AG04449 (cell line): ENCODE measurements at regions not wholly inside any gene's neighbourhood (a gene's known extent, or its start where the extent isn't known, plus 50 kb on each side); places are given as distances from the start of the nearest gene placed in this dataset.

ENCODE experiments used
- CTCF ChIA-PET: fragments of 350-600 bp; formaldehyde crosslinking; extraction: SDS; loops from one replicate; lab custom pipeline; 2021; ENCODE audit warnings: antibody characterized with exemption; lab: Yijun Ruan, JAX
- POLR2A ChIA-PET: fragments of 400-600, 350-600 bp; formaldehyde crosslinking; extraction: SDS; loops from one replicate; lab custom pipeline; 2020; ENCODE audit warnings: antibody characterized with exemption, inconsistent platforms; lab: Yijun Ruan, JAX
- DNase-seq: peaks from one replicate; pipeline ENCODE4 v3.0.0-alpha.2; 2010; ENCODE audit warnings: low read depth, low spot score
- H3K4me3 ChIP-seq: 2 replicates; pipeline ENCODE4 v1.5.1; 2011; ENCODE audit warnings: low read depth, mild to moderate bottlenecking, control low read depth, low read length
- TF ChIP-seq, protein P1 (sequence below): IDR thresholded peaks from one replicate; pipeline ENCODE4 v1.5.1; 2011; ENCODE audit warnings: mild to moderate bottlenecking, moderate library complexity, low read length, control low read depth, inconsistent platforms; ENCODE audit not compliant: insufficient read depth; ENCODE audit errors: missing control alignments

DNA sequence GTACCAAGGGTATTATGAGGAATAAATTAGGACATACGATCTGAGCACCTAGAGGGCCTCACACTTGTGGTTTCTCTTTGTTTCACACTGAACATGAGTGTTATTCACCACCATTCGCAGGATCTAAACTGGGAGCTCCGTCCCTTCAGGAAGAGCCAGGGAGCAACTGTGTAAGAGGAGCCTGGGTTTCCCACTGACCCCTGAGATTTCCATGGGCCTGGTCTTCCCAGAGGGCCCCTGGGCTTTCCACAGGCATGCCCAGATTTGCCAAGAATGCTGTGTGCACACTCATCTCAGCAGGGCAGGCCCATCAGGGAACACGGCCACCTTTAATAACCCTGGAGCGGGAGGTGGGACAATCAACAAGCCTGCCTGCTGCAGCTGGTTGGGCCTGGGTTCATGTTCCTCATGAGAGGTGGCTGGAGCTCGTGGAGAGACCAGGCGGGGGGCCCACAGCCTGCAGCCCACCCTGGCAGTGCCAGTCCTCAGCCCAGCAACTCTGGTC is 416.8 kb upstream of the MYT1L start:
- ChIA-PET CTCF (no interaction called here), POLR2A (no interaction called here)
- H3K4me3 ChIP-seq: no peak overlapping the region
- no peak for DNase-seq
- TF ChIP-seq, protein P1, sequence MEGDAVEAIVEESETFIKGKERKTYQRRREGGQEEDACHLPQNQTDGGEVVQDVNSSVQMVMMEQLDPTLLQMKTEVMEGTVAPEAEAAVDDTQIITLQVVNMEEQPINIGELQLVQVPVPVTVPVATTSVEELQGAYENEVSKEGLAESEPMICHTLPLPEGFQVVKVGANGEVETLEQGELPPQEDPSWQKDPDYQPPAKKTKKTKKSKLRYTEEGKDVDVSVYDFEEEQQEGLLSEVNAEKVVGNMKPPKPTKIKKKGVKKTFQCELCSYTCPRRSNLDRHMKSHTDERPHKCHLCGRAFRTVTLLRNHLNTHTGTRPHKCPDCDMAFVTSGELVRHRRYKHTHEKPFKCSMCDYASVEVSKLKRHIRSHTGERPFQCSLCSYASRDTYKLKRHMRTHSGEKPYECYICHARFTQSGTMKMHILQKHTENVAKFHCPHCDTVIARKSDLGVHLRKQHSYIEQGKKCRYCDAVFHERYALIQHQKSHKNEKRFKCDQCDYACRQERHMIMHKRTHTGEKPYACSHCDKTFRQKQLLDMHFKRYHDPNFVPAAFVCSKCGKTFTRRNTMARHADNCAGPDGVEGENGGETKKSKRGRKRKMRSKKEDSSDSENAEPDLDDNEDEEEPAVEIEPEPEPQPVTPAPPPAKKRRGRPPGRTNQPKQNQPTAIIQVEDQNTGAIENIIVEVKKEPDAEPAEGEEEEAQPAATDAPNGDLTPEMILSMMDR: no peak

DNA sequence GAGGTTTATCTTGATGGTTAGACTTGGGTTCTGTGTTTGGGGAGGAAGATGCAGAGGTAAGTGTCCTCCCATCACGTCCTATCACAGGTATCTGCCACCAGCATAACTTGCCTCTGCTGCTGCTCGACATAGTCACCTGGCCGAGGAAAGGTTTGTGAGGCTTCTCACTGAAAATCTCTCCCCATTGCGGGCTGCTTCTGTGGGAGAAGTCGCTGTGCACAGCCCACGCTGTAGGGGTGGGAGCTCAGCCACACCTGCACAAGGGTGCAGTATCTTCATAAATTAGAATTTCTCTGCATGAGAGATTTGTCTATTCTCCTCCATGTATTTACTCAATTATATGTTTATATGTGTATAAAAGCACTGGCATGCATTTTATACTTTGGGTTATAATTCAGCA is 415.7 kb upstream of the MYT1L start:
- no peak overlapping the region for H3K4me3 ChIP-seq
- ChIA-PET POLR2A (no interaction called here), CTCF (no interaction called here)
- no peak for DNase-seq
- TF ChIP-seq, protein P1: no peak

DNA sequence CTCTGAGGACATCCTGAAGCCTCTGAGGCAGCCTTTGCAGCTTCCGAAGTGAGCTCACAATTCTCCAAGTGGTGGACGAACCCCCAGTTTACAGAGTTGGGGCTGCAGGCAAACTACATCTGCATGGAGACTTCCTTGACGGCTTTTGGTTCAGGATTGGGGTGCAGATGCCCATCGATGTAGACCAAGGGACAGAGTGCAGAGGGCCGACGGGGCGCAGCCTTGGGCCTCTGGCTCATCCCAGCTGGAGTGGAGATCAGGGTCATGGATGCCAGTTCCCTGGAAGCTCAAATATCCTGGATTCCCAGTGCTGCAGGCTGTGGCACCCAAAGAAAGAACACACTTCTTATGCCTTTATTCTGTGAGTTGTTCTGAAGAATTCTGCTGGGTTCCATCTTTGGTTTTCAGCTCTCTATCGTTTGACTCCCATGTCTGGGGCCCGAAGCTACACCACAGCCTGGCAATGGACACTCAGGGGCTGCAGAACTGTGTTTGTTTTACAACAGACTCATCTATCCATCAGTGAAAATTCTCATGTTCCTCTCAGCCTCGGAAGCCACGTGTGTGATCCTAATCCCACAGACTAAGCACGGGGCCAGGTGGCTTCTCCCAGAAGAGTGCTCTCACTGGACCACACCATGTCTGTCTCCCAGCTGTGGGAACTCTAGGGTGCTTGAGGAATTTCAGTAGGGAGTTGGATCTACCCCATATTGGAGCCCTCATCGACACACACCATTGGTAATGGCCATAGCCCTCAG is 414.1 kb upstream of the MYT1L start:
- TF ChIP-seq, protein P1: no peak
- CTCF ChIA-PET: no interaction called here

DNA sequence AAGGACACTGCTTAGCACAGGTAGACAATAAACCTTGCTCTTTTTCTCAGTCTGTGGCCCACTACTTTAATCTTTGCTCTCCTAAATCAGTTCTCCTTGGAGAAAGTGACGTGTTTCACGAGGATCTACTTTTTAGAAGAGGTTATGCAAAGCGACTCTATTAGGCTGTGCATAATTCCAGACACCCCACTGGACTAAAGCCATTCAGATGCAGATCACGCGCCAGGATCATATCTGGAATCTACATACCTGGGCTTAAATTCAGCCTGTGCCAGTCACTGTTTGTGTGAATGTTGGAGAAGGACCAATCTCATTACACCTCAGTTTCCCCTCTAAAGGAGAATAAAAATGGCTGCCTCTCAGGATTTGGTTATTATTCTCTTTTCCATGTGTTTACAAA is 413.0 kb upstream of the MYT1L start:
- ChIA-PET CTCF (no interaction called here), POLR2A (no interaction called here)
- H3K4me3 ChIP-seq: no peak overlapping the region
- DNase-seq: no peak
- TF ChIP-seq, protein P1: no peak

More for the DNA sequence above, 414.1 kb upstream of the MYT1L start:
- H3K4me3 ChIP-seq: no peak overlapping the region
- DNase-seq: no peak
- POLR2A ChIA-PET: no interaction called here

DNA sequence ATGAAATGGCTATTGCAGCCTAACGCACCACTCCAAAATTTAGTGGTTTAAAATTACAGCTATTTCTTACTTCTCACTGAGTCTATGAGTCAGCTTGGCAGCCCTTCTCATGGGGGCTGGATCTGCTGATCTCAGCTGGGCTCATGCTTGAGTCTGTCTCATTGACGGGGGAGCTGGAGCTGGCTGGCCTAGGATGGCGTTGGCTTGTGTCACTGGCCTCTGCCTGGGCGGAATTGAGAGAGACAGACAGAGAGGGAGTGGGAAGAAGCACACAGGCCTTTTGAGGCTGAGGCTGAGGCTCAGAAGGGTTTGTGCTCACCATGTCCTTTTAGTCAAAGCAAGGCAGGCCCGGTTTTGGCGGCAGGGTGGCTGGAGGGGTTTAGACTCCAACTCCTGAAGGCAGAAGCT is 412.1 kb upstream of the MYT1L start:
- ChIA-PET CTCF (no interaction called here), POLR2A (no interaction called here)

DNA sequence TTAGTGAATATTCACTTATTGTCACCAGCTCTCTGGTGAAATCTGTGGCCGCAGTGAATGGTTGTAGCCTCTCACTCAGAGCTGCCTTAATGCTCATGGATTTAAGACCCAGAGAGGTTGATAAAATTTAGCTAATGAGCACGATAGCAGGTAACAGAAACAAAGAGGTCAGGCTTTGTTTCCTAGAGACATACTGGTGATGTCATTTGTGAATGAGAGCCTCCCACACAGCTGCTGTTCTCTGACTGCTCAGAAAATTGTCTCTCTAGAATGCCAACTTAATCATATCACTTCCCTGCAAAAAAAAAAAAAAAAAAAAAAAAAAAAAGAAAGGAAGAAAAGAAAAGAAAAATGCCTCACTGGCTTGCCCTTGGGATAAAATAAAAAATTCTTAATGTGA is 411.7 kb upstream of the MYT1L start:
- H3K4me3 ChIP-seq: no peak overlapping the region
- ChIA-PET POLR2A (no interaction called here), CTCF (no interaction called here)
- TF ChIP-seq, protein P1: no peak
- DNase-seq: no peak

More for the DNA sequence above, 412.1 kb upstream of the MYT1L start:
- TF ChIP-seq, protein P1: no peak
- no peak overlapping the region for H3K4me3 ChIP-seq
- no peak for DNase-seq
